Kidney (tissue), 13 donors: ENCODE measurements at regions not wholly inside any gene's neighbourhood (a gene's known extent, or its start where the extent isn't known, plus 50 kb on each side); places are given as distances from the start of the nearest gene placed in this dataset.

Experiments
- DNase-seq, 5 donors: peaks; one replicate each; pipeline ENCODE4 v3.0.0-alpha.2; 2013 to 2020
- FAIRE-seq: peaks from 2 replicates; lab custom pipeline; 2012; peaks lifted over from hg19 to GRCh38; lab: Jason Lieb, UNC
- H3K27ac ChIP-seq, 2 donors: one replicate each; pipeline ENCODE4 v1.7.0; 2013; ENCODE audit warnings: low read depth in 2 of 2, low read length in 2 of 2, inconsistent platforms in 1 of 2
- H3K27me3 ChIP-seq: one replicate; pipeline ENCODE4 v1.7.1; 2013; ENCODE audit warnings: low read length, inconsistent platforms; ENCODE audit not compliant: control insufficient read depth, insufficient read depth
- H3K36me3 ChIP-seq, 3 donors: one replicate each; pipeline versions ENCODE4 v1.7.0 to v1.7.1; 2013; ENCODE audit warnings: low read length in 3 of 3, control low read depth in 1 of 3, inconsistent platforms in 1 of 3; ENCODE audit not compliant: insufficient read depth in 3 of 3, control insufficient read depth in 2 of 3
- H3K4me1 ChIP-seq, 3 donors: one replicate each; pipeline versions ENCODE4 v1.7.0 to v1.7.1; 2013; ENCODE audit warnings: low read length in 3 of 3, inconsistent platforms in 1 of 3, low read depth in 1 of 3; ENCODE audit not compliant: control insufficient read depth in 2 of 3, insufficient read depth in 2 of 3
- H3K4me3 ChIP-seq, 3 donors: one replicate each; pipeline versions ENCODE4 v1.7.0 to v1.8.1; 2013; ENCODE audit warnings: low read length in 3 of 3, control low read depth in 1 of 3, inconsistent platforms in 1 of 3
- H3K9ac ChIP-seq, 3 donors: one replicate each; pipeline versions ENCODE4 v1.7.0 to v1.7.1; 2013; ENCODE audit warnings: low read length in 3 of 3, control low read depth in 1 of 3, inconsistent platforms in 1 of 3
- H3K9me3 ChIP-seq, 3 donors: one replicate each; pipeline versions ENCODE4 v1.7.0 to v1.7.1; 2013; ENCODE audit warnings: low read length in 3 of 3, control low read depth in 1 of 3, inconsistent platforms in 1 of 3; ENCODE audit not compliant: control insufficient read depth in 2 of 3, insufficient read depth in 1 of 3
- CTCF ChIP-seq: IDR thresholded peaks from 3 replicates; pipeline ENCODE4 v1.5.1; 2012; ENCODE audit warnings: mild to moderate bottlenecking, moderate library complexity, borderline replicate concordance; ENCODE audit not compliant: insufficient read depth; ENCODE audit errors: extremely low read depth
- intact Hi-C: fragments of 100-400 bp; cut with DNase I; formaldehyde crosslinking; loops from one replicate; pipeline ENCODE4 v1.11.1; 2022
- donor health status: control.
- donor health status: control.
- donor health status: control.
- donor health status: control.
- donor health status: control.
- donor health status: DM: yes; HTN: yes; CAD: no.
- donor health status: Normal renal cell carcinoma (clear cell type).

- Histone ChIP-seq H3K27ac (no peak overlapping the region), H3K4me1 (no peaks in the 10 kb centered on the region)
- intact Hi-C loops, result no loop called here
Measured at GRCh38 chr1:59051007-59051406, 245.9 kb upstream of the FGGY start.

GRCh38 chr1:59052166-59052590 lies 244.7 kb upstream of the FGGY start:
- no peaks in the 10 kb centered on the region for H3K27me3 ChIP-seq
- peak in 1 of 5 donors; percentile 59 for DNase-seq
- peaks cover 0 to 2% (median 0%) of the 10 kb centered on the region in 3 donors for H3K4me1 ChIP-seq

More at GRCh38 chr1:59051007-59051406, 245.9 kb upstream of the FGGY start:
- no peaks in the 10 kb centered on the region for H3K9me3 ChIP-seq
- no peaks in the 10 kb centered on the region for H3K27me3 ChIP-seq
- no peak overlapping the region for H3K9ac ChIP-seq
- TF ChIP-seq CTCF, result no peak
- H3K4me3 ChIP-seq, result no peak overlapping the region
- DNase-seq (no peak), FAIRE-seq (no peak)
- no peaks in the 10 kb centered on the region for H3K36me3 ChIP-seq

GRCh38 chr1:59054172-59054571 lies 242.7 kb upstream of the FGGY start:
- FAIRE-seq (no peak), DNase-seq (no peak)
- Histone ChIP-seq H3K27ac (no peak overlapping the region), H3K4me1 (peaks cover 0 to 5% (median 2%) of the 10 kb centered on the region in 3 donors), H3K27me3 (no peaks in the 10 kb centered on the region), H3K36me3 (no peaks in the 10 kb centered on the region), H3K9ac (no peak overlapping the region), H3K4me3 (no peak overlapping the region), H3K9me3 (no peaks in the 10 kb centered on the region)
- no peak for TF ChIP-seq CTCF
- intact Hi-C loops, result no loop called here

More at GRCh38 chr1:59052166-59052590, 244.7 kb upstream of the FGGY start:
- intact Hi-C loops, result no loop called here
- no peak overlapping the region for H3K27ac ChIP-seq
- FAIRE-seq, result no peak
- no peaks in the 10 kb centered on the region for H3K36me3 ChIP-seq
- H3K4me3 ChIP-seq, result no peak overlapping the region
- no peaks in the 10 kb centered on the region for H3K9me3 ChIP-seq
- no peak overlapping the region for H3K9ac ChIP-seq
- TF ChIP-seq CTCF, result no peak
